IMR-90 (cell line): ENCODE measurements at regions not wholly inside any gene's neighbourhood (a gene's known extent, or its start where the extent isn't known, plus 50 kb on each side); places are given as distances from the start of the nearest gene placed in this dataset.

Experiments
- ATAC-seq: fragments of 200-7000 bp; cut with Tn5 transposase; 2 replicates; pipeline ENCODE4 v1.9.1; 2020; ENCODE audit warnings: low read depth, mild to moderate bottlenecking, moderate library complexity
- BruUV-seq: library from RNA; stranded (reverse); fragments of 400-500 nt; replicated peaks from 2 replicates; lab custom pipeline; 2021; lab: Mats Ljungman, UMichigan
- CTCF ChIA-PET: fragments of 300-600 bp; formaldehyde crosslinking; extraction: SDS; loops from one replicate; lab custom pipeline; 2021; ENCODE audit warnings: antibody characterized with exemption; lab: Yijun Ruan, JAX
- POLR2A ChIA-PET: fragments of 300-600 bp; sonication (Branson Sonifier 250); formaldehyde crosslinking; loops from one replicate; lab custom pipeline; 2022; ENCODE audit warnings: antibody characterized with exemption; ENCODE audit not compliant: unreplicated experiment; lab: Charles Lee
- DNase-seq: peaks from one replicate; pipeline ENCODE4 v3.0.0; 2013
- H2AFZ ChIP-seq: replicated peaks from 2 replicates; pipeline ENCODE3; 2013; ENCODE audit warnings: low read length, mild to moderate bottlenecking; ENCODE audit not compliant: poor library complexity
- H2AK5ac ChIP-seq: 2 replicates; pipeline ENCODE4 v1.6.1; 2013; ENCODE audit warnings: low read depth, low read length, inconsistent platforms
- H2AK9ac ChIP-seq: replicated peaks from 2 replicates; pipeline ENCODE3; 2013; ENCODE audit warnings: mild to moderate bottlenecking, low read depth, low read length, moderate library complexity; ENCODE audit not compliant: poor library complexity
- H2BK120ac ChIP-seq: 2 replicates; pipeline ENCODE4 v1.6.1; 2013; ENCODE audit warnings: low read depth, low read length, inconsistent platforms
- H2BK15ac ChIP-seq: 3 replicates; pipeline ENCODE4 v1.6.1; 2013; ENCODE audit warnings: low read depth, low read length, inconsistent platforms
- H2BK20ac ChIP-seq: 2 replicates; pipeline ENCODE4 v1.6.1; 2013; ENCODE audit warnings: low read depth, mild to moderate bottlenecking, inconsistent platforms, low read length, moderate library complexity
- H2BK5ac ChIP-seq: 2 replicates; pipeline ENCODE4 v1.6.1; 2013; ENCODE audit warnings: mild to moderate bottlenecking, low read depth, low read length, inconsistent platforms; ENCODE audit not compliant: poor library complexity, severe bottlenecking
- H3K14ac ChIP-seq: replicated peaks from 2 replicates; pipeline ENCODE4 v1.6.1; 2013; ENCODE audit warnings: low read depth, low read length, inconsistent platforms
- H3K18ac ChIP-seq: 2 replicates; pipeline ENCODE4 v1.6.1; 2013; ENCODE audit warnings: low read depth, low read length, control low read depth
- H3K23ac ChIP-seq: 2 replicates; pipeline ENCODE4 v1.6.1; 2013; ENCODE audit warnings: low read depth, low read length, inconsistent platforms
- H3K27ac ChIP-seq: 2 replicates; pipeline ENCODE4 v1.5.1; 2013; ENCODE audit warnings: mild to moderate bottlenecking, control low read depth, low read length; ENCODE audit not compliant: insufficient read depth
- H3K27me3 ChIP-seq: 2 replicates; pipeline ENCODE4 v1.6.1; 2013; ENCODE audit warnings: low read length; ENCODE audit not compliant: control insufficient read depth, insufficient read depth
- H3K36me3 ChIP-seq: 2 replicates; pipeline ENCODE4 v1.6.1; 2013; ENCODE audit warnings: low read length, mixed read lengths; ENCODE audit not compliant: control insufficient read depth, insufficient read depth
- H3K4ac ChIP-seq: 2 replicates; pipeline ENCODE4 v1.6.1; 2013; ENCODE audit warnings: low read depth, low read length, inconsistent platforms
- H3K4me1 ChIP-seq: 2 replicates; pipeline ENCODE4 v1.6.1; 2013; ENCODE audit warnings: low read length, mixed read lengths; ENCODE audit not compliant: control insufficient read depth, insufficient read depth
- H3K4me2 ChIP-seq: 2 replicates; pipeline ENCODE4 v1.6.1; 2013; ENCODE audit warnings: low read depth, mild to moderate bottlenecking, control low read depth, low read length, moderate library complexity
- H3K4me3 ChIP-seq: 2 replicates; pipeline ENCODE4 v1.5.1; 2013; ENCODE audit warnings: low read depth, mild to moderate bottlenecking, control low read depth, low read length, moderate library complexity; ENCODE audit not compliant: insufficient read depth
- H3K56ac ChIP-seq: 2 replicates; pipeline ENCODE4 v1.6.1; 2013; ENCODE audit warnings: low read length, inconsistent platforms; ENCODE audit not compliant: insufficient read depth; ENCODE audit errors: extremely low read depth
- H3K79me1 ChIP-seq, 2 experiments: 2 replicates each; pipeline ENCODE4 v1.6.1; 2013; ENCODE audit warnings: low read length in 2 of 2, inconsistent platforms in 1 of 2, low read depth in 1 of 2
- H3K9ac ChIP-seq: 2 replicates; pipeline ENCODE4 v1.6.1; 2013; ENCODE audit warnings: low read depth, low read length, control low read depth
- H3K9me1 ChIP-seq: 2 replicates; pipeline ENCODE4 v1.6.1; 2013; ENCODE audit warnings: low read length, inconsistent platforms; ENCODE audit not compliant: insufficient read depth
- H3K9me3 ChIP-seq: 2 replicates; pipeline ENCODE4 v1.6.1; 2013; ENCODE audit warnings: low read length; ENCODE audit not compliant: control insufficient read depth, insufficient read depth
- H4K20me1 ChIP-seq: 2 replicates; pipeline ENCODE4 v1.6.1; 2013; ENCODE audit warnings: low read length, inconsistent platforms; ENCODE audit not compliant: insufficient read depth
- H4K5ac ChIP-seq: 2 replicates; pipeline ENCODE4 v1.6.1; 2013; ENCODE audit warnings: mild to moderate bottlenecking, low read depth, low read length, control low read depth
- H4K8ac ChIP-seq, 2 experiments: 2 replicates each; pipeline ENCODE4 v1.6.1; 2013; ENCODE audit warnings: low read depth in 2 of 2, low read length in 2 of 2, control low read depth in 1 of 2, inconsistent platforms in 1 of 2
- H4K91ac ChIP-seq: 2 replicates; pipeline ENCODE4 v1.6.1; 2013; ENCODE audit warnings: low read depth, low read length, inconsistent platforms; ENCODE audit not compliant: insufficient read depth
- BHLHE40 ChIP-seq: fragments of 150-350 bp; IDR thresholded peaks from 2 replicates; pipeline ENCODE4 v1.6.1; 2016; ENCODE audit warnings: mild to moderate bottlenecking, low read depth, low read length
- CEBPB ChIP-seq: IDR thresholded peaks from 2 replicates; pipeline ENCODE4 v1.6.1; 2012; ENCODE audit warnings: low read depth, low read length, improper control_type of control experiment
- CHD1 ChIP-seq: IDR thresholded peaks from 2 replicates; pipeline ENCODE4 v1.6.1; 2012; ENCODE audit warnings: low read depth, low read length, improper control_type of control experiment
- FOS ChIP-seq: fragments of 150-350 bp; IDR thresholded peaks from 2 replicates; pipeline ENCODE4 v1.6.1; 2016; ENCODE audit warnings: low read depth, low read length
- MAFK ChIP-seq: IDR thresholded peaks from 2 replicates; pipeline ENCODE4 v1.6.1; 2012; ENCODE audit warnings: low read depth, low read length, improper control_type of control experiment
- MAZ ChIP-seq: IDR thresholded peaks from 2 replicates; pipeline ENCODE4 v1.6.1; 2012; ENCODE audit warnings: low read depth, mild to moderate bottlenecking, low read length, improper control_type of control experiment, moderate library complexity, borderline replicate concordance
- MXI1 ChIP-seq: IDR thresholded peaks from 2 replicates; pipeline ENCODE4 v1.6.1; 2012; ENCODE audit warnings: low read depth, mild to moderate bottlenecking, low read length, moderate library complexity, borderline replicate concordance
- RFX5 ChIP-seq: IDR thresholded peaks from 2 replicates; pipeline ENCODE4 v1.8.0; 2012; ENCODE audit warnings: low read depth, mild to moderate bottlenecking, low read length, moderate library complexity
- SMC3 ChIP-seq: fragments of 150-350 bp; IDR thresholded peaks from 2 replicates; pipeline ENCODE4 v1.6.1; 2016; ENCODE audit warnings: low read depth, mild to moderate bottlenecking, antibody characterized with exemption, low read length, moderate library complexity
- WGBS, 2 experiments: methylation state at CpG; one replicate each; pipeline versions ENCODE4 v1.1.5 to v1.1.7; 2013; ENCODE audit warnings: missing lambda C conversion rate in 2 of 2; ENCODE audit not compliant: insufficient read length in 1 of 2; ENCODE audit errors: extremely low coverage in 2 of 2; 5-methylcytosine and 5-hydroxymethylcytosine counted together
- dilution Hi-C: fragments of 300-500 bp; cut with HindIII; formaldehyde crosslinking; loops from one replicate; pipeline ENCODE4 v1.14.3; 2018; ENCODE audit warnings: low sequenced_read_pairs; ENCODE audit not compliant: unreplicated experiment
- in situ Hi-C: fragments of 300-500 bp; cut with MboI; formaldehyde crosslinking; loops from 3 replicates; pipeline ENCODE4 v1.14.3; 2019; ENCODE audit warnings: low sequenced_read_pairs, inconsistent platforms, mixed read lengths
- intact Hi-C: fragments of 100-400 bp; cut with micrococcal nuclease; formaldehyde crosslinking; loops from 2 replicates; pipeline ENCODE4 v1.10.0; 2022

DNA sequence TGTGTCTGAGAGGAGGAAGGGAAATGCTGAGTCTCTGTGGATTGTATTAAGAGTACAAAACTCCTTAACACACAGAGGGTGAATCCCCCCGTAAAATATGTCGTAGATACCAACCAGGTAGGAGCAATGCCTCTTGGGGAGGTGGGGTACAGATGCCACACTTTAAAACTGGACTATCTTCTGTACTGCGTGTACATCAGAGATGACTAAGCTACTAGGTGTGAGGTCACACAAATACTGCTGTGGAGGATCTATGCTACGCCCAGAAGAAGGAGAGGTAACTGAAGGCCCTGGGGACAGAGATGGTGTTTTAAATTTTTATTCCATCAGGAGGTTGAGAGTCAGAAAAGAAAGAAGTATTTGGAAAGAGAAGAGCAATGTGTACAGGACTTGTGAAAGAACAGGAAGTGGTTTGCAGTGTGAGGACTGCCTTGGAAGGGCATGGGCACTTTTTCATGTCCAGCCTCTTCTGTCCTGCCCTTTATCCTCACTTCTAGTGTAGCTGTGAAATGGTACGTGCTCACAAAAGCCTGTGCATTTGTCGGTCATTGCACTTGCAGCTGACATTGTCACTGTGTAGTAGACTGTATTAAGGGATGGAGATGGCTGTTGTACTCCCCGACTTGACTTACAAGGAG is 287.8 kb upstream of the CHRM3 start:
- Histone ChIP-seq H3K14ac (no peak overlapping the region), H3K4me3 (no peak overlapping the region), H3K4me1 (no peaks in the 10 kb centered on the region), H3K79me1 (no peaks in the 10 kb centered on the region), H3K9me1 (no peaks in the 10 kb centered on the region), H2AFZ (no peak overlapping the region), H4K5ac (no peak overlapping the region), H3K4me2 (no peak overlapping the region), H3K23ac (no peak overlapping the region), H2BK20ac (no peak overlapping the region), H3K27ac (no peak overlapping the region), H4K20me1 (no peaks in the 10 kb centered on the region), H3K9ac (no peak overlapping the region), H2BK5ac (no peak overlapping the region), H3K36me3 (no peaks in the 10 kb centered on the region), H2AK9ac (no peak overlapping the region), H3K4ac (no peak overlapping the region), H3K27me3 (no peaks in the 10 kb centered on the region), H2AK5ac (no peak overlapping the region), H3K9me3 (peaks cover 8% of the 10 kb centered on the region), H3K56ac (no peak overlapping the region), H4K91ac (no peak overlapping the region), H2BK15ac (no peak overlapping the region), H2BK120ac (no peak overlapping the region), H4K8ac (no peak overlapping the region), H3K18ac (no peak overlapping the region)
- CTCF ChIA-PET, result no interaction called here
- intact Hi-C loops, result no loop called here
- 50% methylated on average over 2 of the region's 7 CpGs; no CpG with 5 or more reads in 1 of the 2 experiments for WGBS, 2 experiments
- dilution Hi-C loops, result no loop called here
- ATAC-seq (no peak), DNase-seq (no peak)
- POLR2A ChIA-PET, result no interaction called here
- in situ Hi-C loops, result no loop called here
- BruUV-seq, result no TSS peak
- TF ChIP-seq CEBPB (no peak), MAFK (no peak), MXI1 (no peak), FOS (no peak), CHD1 (no peak), MAZ (no peak), BHLHE40 (no peak), SMC3 (no peak), RFX5 (no peak)
